C1 segment of cervical spinal cord (tissue), 14 donors: ENCODE measurements at regions not wholly inside any gene's neighbourhood (a gene's known extent, or its start where the extent isn't known, plus 50 kb on each side); places are given as distances from the start of the nearest gene placed in this dataset.
"Not testable (repeated sequence)": the region's sequence is repeated elsewhere in the genome, so short reads cannot be mapped to it uniquely, and the experiment has no call there.

Source experiments
- DNase-seq, 14 donors: peaks; one replicate each; lab custom pipeline; 2025; lab: John Stamatoyannopoulos, UW

- no peak for DNase-seq
These were observed 723.2 kb upstream of the AGA start for GRCh38 chr4:178165251-178165950.

- no peak for DNase-seq
These were observed 723.7 kb upstream of the AGA start for GRCh38 chr4:178165951-178166308.

GRCh38 chr4:178173771-178174170, 731.5 kb upstream of the AGA start:
- DNase-seq = no peak

GRCh38 chr4:178174756-178175155, 732.5 kb upstream of the AGA start:
- no peak for DNase-seq

- DNase-seq = no peak
These were observed 743.3 kb upstream of the AGA start for GRCh38 chr4:178185517-178185916.

GRCh38 chr4:178192611-178193010, 750.4 kb upstream of the AGA start:
- DNase-seq = no peak

GRCh38 chr4:178196751-178197374, 754.6 kb upstream of the AGA start:
- DNase-seq = no peak

- no peak for DNase-seq
These were observed 756.5 kb upstream of the AGA start for GRCh38 chr4:178198691-178199090.

- no peak for DNase-seq
These were observed 760.2 kb upstream of the AGA start for GRCh38 chr4:178202422-178202821.

GRCh38 chr4:178205826-178206225, 763.6 kb upstream of the AGA start:
- no peak for DNase-seq

GRCh38 chr4:178215309-178215708, 773.1 kb upstream of the AGA start:
- DNase-seq = no peak

GRCh38 chr4:178215763-178216162, 773.5 kb upstream of the AGA start:
- DNase-seq = no peak

GRCh38 chr4:178226421-178226820, 784.2 kb upstream of the AGA start:
- DNase-seq = not testable (repeated sequence)

- no peak for DNase-seq
These were observed 791.7 kb upstream of the AGA start for GRCh38 chr4:178233906-178234305.

GRCh38 chr4:178240891-178241290, 798.7 kb upstream of the AGA start:
- DNase-seq = no peak

- no peak for DNase-seq
These were observed 799.4 kb upstream of the AGA start for GRCh38 chr4:178241601-178242118.

- DNase-seq = no peak
These were observed 800.4 kb upstream of the AGA start for GRCh38 chr4:178242655-178243054.

- DNase-seq = no peak
These were observed 802.5 kb upstream of the AGA start for GRCh38 chr4:178244785-178245184.

- no peak for DNase-seq
These were observed 812.9 kb upstream of the AGA start for GRCh38 chr4:178255172-178255571.

- DNase-seq = no peak
These were observed 816.4 kb upstream of the AGA start for GRCh38 chr4:178258603-178259002.

GRCh38 chr4:178259566-178259965, 817.3 kb upstream of the AGA start:
- no peak for DNase-seq

GRCh38 chr4:178264001-178264400, 821.8 kb upstream of the AGA start:
- DNase-seq = no peak

GRCh38 chr4:178271386-178271785, 829.1 kb upstream of the AGA start:
- no peak for DNase-seq
